ENCODE measurements at regions not wholly inside any gene's neighbourhood (a gene's known extent, or its start where the extent isn't known, plus 50 kb on each side); places are given as distances from the start of the nearest gene placed in this dataset.

GRCh38 chr4:162869157-162869556 lies 297.5 kb downstream of the NAF1 start:
- no peak for TF ChIP-seq CTCF (conservative IDR thresholded peaks at IDR 0.05; ENCODE audit: low read depth in 2 of 2)
- TF ChIP-seq POLR2AphosphoS5 (IDR thresholded peaks at IDR 0.05; ENCODE audit: low read depth), result no peak
- TF ChIP-seq EZH2 (IDR thresholded peaks at IDR 0.05; ENCODE audit: low read depth, unreplicated experiment), result no peak
- no peak for TF ChIP-seq EZH2phosphoT487 (IDR thresholded peaks at IDR 0.05; ENCODE audit: unreplicated experiment)
